ENCODE measurements at regions not wholly inside any gene's neighbourhood (a gene's known extent, or its start where the extent isn't known, plus 50 kb on each side); places are given as distances from the start of the nearest gene placed in this dataset.

DNA sequence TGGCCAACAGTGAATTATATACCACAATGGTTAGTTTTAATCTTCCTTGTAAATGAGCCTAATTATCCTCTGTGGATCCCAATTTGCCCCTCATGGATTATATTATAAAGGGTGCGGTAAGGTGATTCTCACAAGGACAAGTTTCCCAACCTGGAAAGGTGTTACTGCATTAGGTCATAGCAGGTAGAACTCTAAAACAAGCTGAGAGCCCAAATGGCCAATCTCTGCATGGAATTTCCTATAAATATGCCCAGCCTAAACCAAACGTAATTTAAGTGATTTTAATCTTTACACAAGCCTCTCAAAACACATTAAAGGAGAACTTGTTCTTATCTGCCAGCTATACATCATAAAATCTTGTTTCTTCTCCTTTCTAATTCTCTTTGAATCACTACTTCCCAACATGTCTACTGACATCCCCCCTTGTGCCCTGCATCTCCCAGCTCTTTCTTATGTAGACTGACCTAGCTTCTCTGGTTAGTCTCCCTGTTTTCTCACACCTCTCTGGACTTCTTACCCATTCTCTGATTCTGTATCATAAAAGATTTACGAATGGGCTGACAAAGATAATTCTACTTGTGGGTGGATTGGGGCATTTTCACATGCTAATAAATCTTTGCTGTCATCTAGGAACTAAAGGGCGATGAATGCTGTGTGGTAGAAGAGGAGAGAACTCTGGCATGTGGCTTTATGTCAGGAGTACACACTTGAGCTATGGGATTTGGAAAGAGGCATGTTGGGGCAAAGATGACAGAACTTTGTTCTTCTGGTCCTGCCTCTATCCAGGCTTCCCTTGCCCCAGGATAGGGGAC, 94.3 kb upstream of the PGRMC2 start:
- Histone ChIP-seq H3K9me3 (peaks cover 9% of the 10 kb centered on the region), H3K36me3 (replicated peaks) (no peaks in the 10 kb centered on the region), H3K4me1 (peaks cover 23% of the 10 kb centered on the region), H3K4me3 (no peak overlapping the region), H3K27me3 (ENCODE audit: low read depth) (no peaks in the 10 kb centered on the region)
- peak in 1 of 2 experiments; percentile 10 for DNase-seq (ENCODE audit: low spot score in 2 of 2)
- in situ Hi-C loops (cut with MboI; ENCODE audit: low sequenced_read_pairs) = no loop called here

DNA sequence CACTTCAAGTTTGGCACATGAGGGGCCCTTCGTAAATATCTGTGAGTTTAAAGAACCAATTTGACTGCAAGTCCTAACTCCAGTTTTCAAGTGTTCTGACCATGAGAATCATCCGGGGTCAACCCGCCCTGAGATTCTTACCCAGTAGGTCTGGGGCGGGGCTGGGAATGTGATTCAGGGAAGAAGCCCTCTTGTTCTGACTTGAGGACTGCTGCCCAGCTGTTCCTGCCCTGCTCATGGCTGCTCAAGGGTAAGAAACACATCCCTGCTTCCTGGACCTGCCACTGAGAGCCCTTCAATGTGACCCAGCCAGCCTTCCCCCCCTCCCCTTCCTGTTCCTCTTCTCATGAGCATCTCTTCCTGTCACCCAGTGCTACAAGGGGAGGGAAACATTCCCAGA, 92.7 kb upstream of the PGRMC2 start:
- no peak for DNase-seq (ENCODE audit: low spot score in 2 of 2)
- no peaks in the 10 kb centered on the region for H3K27me3 ChIP-seq (ENCODE audit: low read depth)
- no peaks in the 10 kb centered on the region for H3K36me3 ChIP-seq (replicated peaks)
- no peak overlapping the region for H3K4me3 ChIP-seq
- in situ Hi-C loops (cut with MboI; ENCODE audit: low sequenced_read_pairs) = no loop called here
- H3K4me1 ChIP-seq = peaks cover 18% of the 10 kb centered on the region
- peaks cover 10% of the 10 kb centered on the region for H3K9me3 ChIP-seq

- in situ Hi-C loops (cut with MboI; ENCODE audit: low sequenced_read_pairs) = no loop called here
- H3K4me1 ChIP-seq = peaks cover 14% of the 10 kb centered on the region
- no peaks in the 10 kb centered on the region for H3K36me3 ChIP-seq (replicated peaks)
- no peak overlapping the region for H3K4me3 ChIP-seq
- peak in 1 of 2 experiments; percentile 48 for DNase-seq (ENCODE audit: low spot score in 2 of 2)
- no peaks in the 10 kb centered on the region for H3K27me3 ChIP-seq (ENCODE audit: low read depth)
- H3K9me3 ChIP-seq = peaks cover 10% of the 10 kb centered on the region
Observed at GRCh38 chr4:128379860-128380259, 92.2 kb upstream of the PGRMC2 start.

- Histone ChIP-seq H3K4me1 (peaks cover 6% of the 10 kb centered on the region), H3K9me3 (peaks cover 10% of the 10 kb centered on the region), H3K4me3 (no peak overlapping the region), H3K27me3 (ENCODE audit: low read depth) (no peaks in the 10 kb centered on the region), H3K36me3 (replicated peaks) (no peaks in the 10 kb centered on the region)
- no peak for DNase-seq (ENCODE audit: low spot score in 2 of 2)
- in situ Hi-C loops (cut with MboI; ENCODE audit: low sequenced_read_pairs) = no loop called here
Observed at GRCh38 chr4:128378668-128379067, 91.1 kb upstream of the PGRMC2 start.

DNA sequence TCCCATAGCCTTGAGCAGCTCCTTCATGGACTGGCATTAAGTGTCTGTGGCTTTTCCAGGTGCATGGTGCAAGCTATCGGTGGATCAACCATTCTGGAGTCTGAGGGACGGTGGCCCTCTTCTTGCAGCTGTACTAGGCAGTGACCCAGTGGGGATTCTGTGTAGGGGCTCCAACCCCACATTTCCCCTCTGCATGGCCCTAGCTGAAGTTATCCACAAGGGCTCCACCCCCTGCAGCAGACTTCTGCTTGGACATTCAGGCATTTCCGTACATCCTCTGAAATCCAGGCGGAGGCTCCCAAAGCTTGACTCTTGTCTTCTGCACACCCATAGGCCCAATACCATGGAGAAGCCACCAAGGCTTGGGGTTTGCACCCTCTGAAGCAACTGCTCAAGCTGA, 89.3 kb upstream of the PGRMC2 start:
- Histone ChIP-seq H3K9me3 (peaks cover 10% of the 10 kb centered on the region), H3K36me3 (replicated peaks) (no peaks in the 10 kb centered on the region), H3K27me3 (ENCODE audit: low read depth) (no peaks in the 10 kb centered on the region), H3K4me1 (peaks cover 4% of the 10 kb centered on the region), H3K4me3 (no peak overlapping the region)
- DNase-seq (ENCODE audit: low spot score in 2 of 2) = no peak
- in situ Hi-C loops (cut with MboI; ENCODE audit: low sequenced_read_pairs) = no loop called here

DNA sequence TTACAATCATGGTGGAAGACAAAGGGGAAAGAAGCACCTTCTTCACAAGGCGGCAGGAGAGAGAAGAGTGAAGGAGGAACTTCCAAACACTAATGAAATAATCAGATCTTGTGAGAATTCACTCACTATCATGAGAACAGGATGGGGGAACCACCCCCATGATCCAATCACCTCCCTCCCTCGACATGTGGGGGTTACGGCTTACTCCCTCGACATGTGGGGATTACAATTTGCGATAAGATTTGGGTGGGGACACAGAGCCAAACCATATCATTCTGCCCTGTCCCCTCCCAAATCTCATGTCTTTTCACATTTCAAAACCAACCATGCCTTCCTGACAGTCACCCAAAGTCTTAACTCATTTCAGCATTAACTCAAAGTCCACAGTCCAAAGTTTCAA, 88.7 kb upstream of the PGRMC2 start:
- H3K4me3 ChIP-seq = no peak overlapping the region
- DNase-seq (ENCODE audit: low spot score in 2 of 2) = no peak
- no peaks in the 10 kb centered on the region for H3K36me3 ChIP-seq (replicated peaks)
- H3K27me3 ChIP-seq (ENCODE audit: low read depth) = no peaks in the 10 kb centered on the region
- peaks cover 10% of the 10 kb centered on the region for H3K9me3 ChIP-seq
- peaks cover 2% of the 10 kb centered on the region; the same call in 1 of the 2 replicates for H3K4me1 ChIP-seq
- in situ Hi-C loops (cut with MboI; ENCODE audit: low sequenced_read_pairs) = no loop called here

GRCh38 chr4:128373628-128374027, 86.0 kb upstream of the PGRMC2 start:
- H3K4me1 ChIP-seq = no peaks in the 10 kb centered on the region
- no peak overlapping the region for H3K4me3 ChIP-seq
- peaks cover 15% of the 10 kb centered on the region for H3K9me3 ChIP-seq
- in situ Hi-C loops (cut with MboI; ENCODE audit: low sequenced_read_pairs) = no loop called here
- H3K36me3 ChIP-seq (replicated peaks) = no peaks in the 10 kb centered on the region
- no peaks in the 10 kb centered on the region for H3K27me3 ChIP-seq (ENCODE audit: low read depth)
- no peak for DNase-seq (ENCODE audit: low spot score in 2 of 2)

- H3K36me3 ChIP-seq (replicated peaks) = no peaks in the 10 kb centered on the region
- peaks cover 5% of the 10 kb centered on the region; the same call in 1 of the 2 replicates for H3K9me3 ChIP-seq
- H3K4me3 ChIP-seq = no peak overlapping the region
- DNase-seq (ENCODE audit: low spot score in 2 of 2) = no peak
- no peaks in the 10 kb centered on the region for H3K27me3 ChIP-seq (ENCODE audit: low read depth)
- in situ Hi-C loops (cut with MboI; ENCODE audit: low sequenced_read_pairs) = no loop called here
- H3K4me1 ChIP-seq = no peaks in the 10 kb centered on the region
Observed at GRCh38 chr4:128371876-128372275, 84.3 kb upstream of the PGRMC2 start.

GRCh38 chr4:128371001-128371777, 83.6 kb upstream of the PGRMC2 start:
- in situ Hi-C loops (cut with MboI; ENCODE audit: low sequenced_read_pairs) = no loop called here
- no peak for DNase-seq (ENCODE audit: low spot score in 2 of 2)
- no peaks in the 10 kb centered on the region for H3K27me3 ChIP-seq (ENCODE audit: low read depth)
- H3K4me1 ChIP-seq = no peaks in the 10 kb centered on the region
- no peaks in the 10 kb centered on the region for H3K36me3 ChIP-seq (replicated peaks)
- no peak overlapping the region for H3K4me3 ChIP-seq
- H3K9me3 ChIP-seq = peaks cover 5% of the 10 kb centered on the region; the same call in 1 of the 2 replicates

- no peaks in the 10 kb centered on the region for H3K4me1 ChIP-seq
- no peak overlapping the region for H3K4me3 ChIP-seq
- DNase-seq (ENCODE audit: low spot score in 2 of 2) = no peak
- H3K27me3 ChIP-seq (ENCODE audit: low read depth) = no peaks in the 10 kb centered on the region
- no peaks in the 10 kb centered on the region for H3K36me3 ChIP-seq (replicated peaks)
- in situ Hi-C loops (cut with MboI; ENCODE audit: low sequenced_read_pairs) = no loop called here
- H3K9me3 ChIP-seq = peaks cover 5% of the 10 kb centered on the region; the same call in 1 of the 2 replicates
Observed at GRCh38 chr4:128366212-128366611, 78.6 kb upstream of the PGRMC2 start.

DNA sequence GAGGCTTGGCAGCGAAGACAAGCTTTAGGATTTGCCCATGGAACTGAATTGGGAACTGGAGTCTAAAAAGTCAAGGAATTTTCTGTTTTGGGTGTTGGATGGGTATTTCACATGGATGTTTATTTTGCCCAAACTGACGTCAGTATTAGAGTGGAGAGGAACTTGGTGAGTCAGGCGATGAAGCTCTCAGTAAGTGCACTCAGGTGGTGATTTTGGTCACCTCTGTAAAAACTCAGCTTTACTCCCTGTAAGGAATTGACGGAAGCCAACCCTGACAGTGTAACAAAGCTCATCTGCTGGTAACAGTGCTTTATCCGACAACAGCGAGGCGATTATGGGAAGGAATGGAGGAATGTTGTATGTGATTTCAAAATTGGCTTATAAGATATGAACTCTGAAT, 77.0 kb upstream of the PGRMC2 start:
- H3K9me3 ChIP-seq = peaks cover 3% of the 10 kb centered on the region; the same call in 1 of the 2 replicates
- DNase-seq (ENCODE audit: low spot score in 2 of 2) = no peak
- H3K4me3 ChIP-seq = no peak overlapping the region
- H3K4me1 ChIP-seq = no peaks in the 10 kb centered on the region
- H3K36me3 ChIP-seq (replicated peaks) = no peaks in the 10 kb centered on the region
- in situ Hi-C loops (cut with MboI; ENCODE audit: low sequenced_read_pairs) = no loop called here
- no peaks in the 10 kb centered on the region for H3K27me3 ChIP-seq (ENCODE audit: low read depth)

GRCh38 chr4:128363966-128364365, 76.4 kb upstream of the PGRMC2 start:
- no peak overlapping the region for H3K4me3 ChIP-seq
- in situ Hi-C loops (cut with MboI; ENCODE audit: low sequenced_read_pairs) = no loop called here
- H3K9me3 ChIP-seq = peaks cover 3% of the 10 kb centered on the region; the same call in 1 of the 2 replicates
- H3K36me3 ChIP-seq (replicated peaks) = no peaks in the 10 kb centered on the region
- no peaks in the 10 kb centered on the region; the same call in 1 of the 2 replicates for H3K4me1 ChIP-seq
- DNase-seq (ENCODE audit: low spot score in 2 of 2) = no peak
- no peaks in the 10 kb centered on the region for H3K27me3 ChIP-seq (ENCODE audit: low read depth)

- Histone ChIP-seq H3K9me3 (peaks cover 3% of the 10 kb centered on the region; the same call in 1 of the 2 replicates), H3K36me3 (replicated peaks) (no peaks in the 10 kb centered on the region), H3K4me1 (no peaks in the 10 kb centered on the region; the same call in 1 of the 2 replicates), H3K4me3 (no peak overlapping the region), H3K27me3 (ENCODE audit: low read depth) (no peaks in the 10 kb centered on the region)
- in situ Hi-C loops (cut with MboI; ENCODE audit: low sequenced_read_pairs) = no loop called here
- no peak for DNase-seq (ENCODE audit: low spot score in 2 of 2)
Observed at GRCh38 chr4:128362760-128363159, 75.1 kb upstream of the PGRMC2 start.

- Histone ChIP-seq H3K9me3 (peaks cover 3% of the 10 kb centered on the region; the same call in 1 of the 2 replicates), H3K4me3 (no peak overlapping the region), H3K4me1 (peaks cover 13% of the 10 kb centered on the region), H3K36me3 (replicated peaks) (no peaks in the 10 kb centered on the region), H3K27me3 (ENCODE audit: low read depth) (no peaks in the 10 kb centered on the region)
- in situ Hi-C loops (cut with MboI; ENCODE audit: low sequenced_read_pairs) = no loop called here
- DNase-seq (ENCODE audit: low spot score in 2 of 2) = no peak
Observed at GRCh38 chr4:128359422-128359821, 71.8 kb upstream of the PGRMC2 start.
